Muscle of arm (tissue), 1 donor: ENCODE measurements at regions not wholly inside any gene's neighbourhood (a gene's known extent, or its start where the extent isn't known, plus 50 kb on each side); places are given as distances from the start of the nearest gene placed in this dataset.
A peak's percentile ranks its signal among the peaks of the same experiment; 100 is the strongest.

Experiments used
- DNase-seq: peaks from one replicate; pipeline ENCODE4 v3.0.0-alpha.2; 2013

DNA sequence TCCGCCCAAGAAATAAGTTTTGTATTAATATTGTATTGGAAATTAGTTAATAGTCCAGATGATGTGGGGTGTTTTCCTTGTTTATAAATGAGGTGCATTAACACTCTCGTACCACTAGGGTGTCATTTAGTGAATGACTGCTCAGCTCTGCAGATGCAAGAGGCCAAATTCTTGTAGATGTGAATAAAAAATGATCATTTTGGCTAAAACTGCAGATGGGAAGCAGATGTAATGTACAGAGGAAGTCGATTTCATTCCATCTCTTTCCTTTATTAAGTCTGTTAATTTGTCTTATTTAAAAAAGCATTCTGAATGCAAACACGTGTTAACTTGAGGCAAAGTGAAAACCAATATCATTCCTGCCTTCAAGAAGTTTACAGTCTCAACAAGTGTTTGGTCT lies 108.1 kb downstream of the DHX15 start:
- peak; percentile 23 for DNase-seq

DNA sequence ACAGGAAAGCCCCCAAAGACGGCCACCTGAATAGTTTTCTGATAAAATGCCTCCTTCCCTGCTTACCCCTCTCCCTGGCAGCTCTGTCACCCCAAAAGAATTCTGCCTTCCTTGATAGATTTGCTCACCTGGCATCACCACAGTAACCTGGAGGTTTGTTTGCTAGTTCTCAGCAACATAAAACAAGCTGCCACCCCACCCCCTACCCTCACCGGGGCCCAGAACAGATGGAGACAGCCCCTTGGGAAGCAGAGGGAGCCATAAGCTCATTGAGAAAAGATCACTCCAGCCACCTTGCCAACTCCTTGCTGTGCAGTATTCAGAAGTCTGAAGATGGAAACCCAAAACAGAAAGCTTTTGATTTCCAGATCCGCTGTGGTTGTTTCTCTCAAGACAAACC lies 108.6 kb downstream of the DHX15 start:
- no peak for DNase-seq

DNA sequence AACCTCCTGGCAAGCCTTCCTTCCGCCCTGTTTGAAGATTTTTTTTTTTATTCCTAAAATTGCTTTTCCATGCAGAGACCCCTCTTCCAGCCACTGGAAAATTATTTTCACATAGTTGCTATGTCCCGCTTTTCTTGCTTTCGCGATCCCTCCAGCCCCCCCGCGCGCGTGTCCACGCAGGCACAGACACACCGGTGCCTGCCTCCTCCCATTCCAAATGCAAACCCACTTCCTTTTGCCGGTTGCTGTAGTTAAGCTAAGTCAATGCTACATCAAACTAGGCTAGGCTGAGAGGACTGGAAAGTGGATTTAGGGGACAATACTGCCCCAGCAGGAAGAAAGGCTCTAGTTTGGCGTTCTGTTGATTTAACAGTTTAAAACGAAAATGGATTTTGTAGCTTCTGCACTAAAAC lies 111.0 kb downstream of the DHX15 start:
- DNase-seq, result peak; percentile 54

DNA sequence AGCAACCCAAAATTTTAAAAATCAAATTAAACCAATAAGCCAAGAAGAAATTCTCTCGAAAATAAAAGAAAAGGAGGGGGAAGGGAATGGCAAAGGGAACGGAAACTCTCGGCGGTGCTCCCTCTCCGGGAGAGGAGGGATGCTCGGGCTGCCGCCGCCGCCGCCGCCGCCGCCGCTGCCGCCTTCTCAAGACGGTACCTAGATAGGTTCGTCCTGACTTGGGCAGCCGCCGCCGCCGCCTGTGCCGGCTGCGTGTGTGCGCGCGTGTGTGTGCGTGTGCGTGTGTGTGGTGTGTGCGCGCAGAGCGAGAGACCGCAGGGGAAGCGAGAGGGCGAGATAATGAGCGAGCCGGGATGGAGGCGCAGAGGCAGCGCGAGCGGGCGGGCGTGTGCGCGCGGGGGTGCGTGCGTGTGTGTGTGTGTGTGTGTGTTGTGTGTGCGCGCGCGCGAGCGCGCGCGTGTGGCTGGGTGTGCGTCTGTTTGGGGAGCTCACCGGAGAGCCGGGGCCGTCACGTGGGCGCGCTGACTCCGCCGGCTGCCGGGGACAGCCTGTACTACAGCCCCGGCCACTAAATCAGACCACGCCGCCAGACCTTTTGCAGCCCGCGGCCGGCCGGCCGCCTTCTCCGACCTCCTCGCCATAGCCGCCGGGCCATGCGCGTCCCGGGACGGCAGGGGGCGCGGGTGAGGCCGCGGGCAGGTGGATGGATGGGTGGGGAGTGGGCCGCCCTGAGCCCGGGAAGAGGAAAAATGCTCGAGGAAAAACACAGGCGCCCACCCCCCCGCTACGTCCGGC lies 111.6 kb downstream of the DHX15 start:
- DNase-seq, result peak; percentile 86

DNA sequence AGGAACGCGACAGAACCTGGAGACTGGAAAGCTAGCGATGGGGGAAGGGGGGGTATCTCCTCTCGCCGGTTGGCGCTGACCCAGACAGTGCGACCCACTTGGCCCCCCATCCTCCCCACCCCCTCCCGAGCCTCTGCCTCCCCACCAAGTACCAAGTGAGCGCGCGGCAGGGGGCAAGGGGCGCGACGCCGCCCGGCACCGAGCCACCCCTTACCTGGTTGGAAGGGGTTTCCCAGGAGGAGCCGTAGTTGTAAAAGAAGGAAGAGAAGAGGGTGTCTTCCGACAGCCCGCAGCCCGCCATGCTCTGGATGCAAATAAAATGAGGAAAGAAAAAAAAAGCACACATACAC lies 112.2 kb downstream of the DHX15 start:
- peak; percentile 16 for DNase-seq

DNA sequence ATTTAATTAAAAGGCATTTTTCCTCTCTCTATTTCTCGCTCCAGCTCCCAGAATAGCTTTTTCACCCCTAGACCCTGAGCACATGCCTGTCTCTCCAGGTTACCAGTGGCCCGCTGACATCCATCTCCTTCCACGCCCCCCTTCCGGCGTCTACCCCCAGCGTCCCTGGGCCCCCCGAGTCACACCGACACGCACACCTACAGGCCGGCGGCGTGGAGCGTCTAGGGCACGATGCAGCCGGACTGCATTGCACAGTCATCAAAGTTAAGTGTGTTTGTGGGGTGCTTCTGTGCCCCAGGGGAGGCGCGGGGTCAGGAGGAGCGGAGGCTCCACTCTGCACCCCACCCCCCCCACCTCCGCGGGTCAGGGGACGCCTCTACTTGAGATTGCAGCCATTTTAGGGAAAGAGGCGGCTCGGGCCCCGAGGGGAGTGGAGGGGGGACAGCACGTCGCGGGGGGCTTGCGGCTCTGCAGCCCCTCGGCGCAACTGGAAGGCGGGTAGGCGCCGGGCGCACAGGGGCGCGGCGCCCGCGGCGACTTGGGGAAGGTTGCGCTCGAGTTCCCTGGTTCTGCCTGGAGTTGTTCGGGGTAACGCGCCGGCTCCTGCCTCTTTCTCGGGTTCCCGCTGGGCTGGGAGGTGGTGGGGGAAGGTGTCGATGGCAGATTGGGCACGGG lies 112.7 kb downstream of the DHX15 start:
- peak; percentile 20 for DNase-seq

DNA sequence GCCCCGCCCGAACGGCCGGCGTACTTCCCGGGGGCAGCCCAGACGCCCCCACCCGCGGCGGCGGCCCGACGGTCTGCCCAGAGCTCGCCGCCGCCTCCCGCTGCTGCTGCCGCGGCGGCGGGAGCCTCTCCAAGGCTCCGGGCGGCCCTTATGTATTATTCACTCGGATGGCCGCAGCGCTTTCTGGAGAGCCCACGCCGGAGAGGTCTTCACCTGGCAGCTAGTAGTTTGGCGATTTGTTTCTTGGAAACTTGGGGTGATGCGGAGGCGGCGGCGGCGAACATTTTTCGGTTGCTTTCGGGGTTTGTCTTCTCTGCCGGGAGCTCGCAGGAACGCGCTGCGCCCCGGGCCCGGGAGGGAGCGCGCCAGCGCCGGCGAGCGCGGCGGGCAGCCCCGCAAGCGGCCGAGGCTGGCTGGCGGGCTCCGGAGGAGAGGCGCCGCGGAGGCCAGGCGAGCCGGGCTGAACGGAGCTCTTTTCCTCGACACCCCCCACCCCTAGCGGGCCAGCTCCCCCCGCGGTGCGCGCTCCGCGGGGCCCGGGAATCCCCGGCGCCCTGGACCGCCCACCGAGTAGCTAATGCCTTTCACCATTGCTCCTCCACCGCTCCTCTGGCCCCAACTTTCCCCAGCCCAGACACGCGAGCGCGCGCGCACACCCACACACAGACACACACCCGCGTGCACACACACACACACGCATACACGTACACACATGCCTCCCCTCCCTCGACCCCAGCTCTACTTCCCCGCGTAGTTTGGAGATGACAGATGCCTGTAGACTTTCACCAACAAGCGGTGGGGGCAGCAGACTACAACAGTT lies 113.5 kb downstream of the DHX15 start:
- peak; percentile 55 for DNase-seq

DNA sequence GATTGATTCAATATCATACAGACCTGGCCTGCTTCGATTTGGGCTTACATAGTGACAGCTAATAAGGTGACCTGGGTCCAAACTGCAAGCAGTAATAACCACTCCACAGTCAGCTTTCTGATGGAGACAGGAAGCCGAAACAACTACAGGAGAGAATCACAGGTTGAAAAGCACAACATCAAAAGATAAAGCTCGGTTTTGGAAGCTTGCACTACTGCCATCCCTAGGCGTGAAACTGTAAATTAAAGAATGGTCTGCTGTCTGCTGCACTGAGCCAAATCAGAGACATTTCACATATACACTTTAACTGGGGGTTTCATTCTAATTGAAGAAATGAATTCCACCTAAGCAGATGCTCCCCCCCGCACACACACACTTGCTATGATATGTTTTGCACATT lies 116.3 kb downstream of the DHX15 start:
- no peak for DNase-seq

DNA sequence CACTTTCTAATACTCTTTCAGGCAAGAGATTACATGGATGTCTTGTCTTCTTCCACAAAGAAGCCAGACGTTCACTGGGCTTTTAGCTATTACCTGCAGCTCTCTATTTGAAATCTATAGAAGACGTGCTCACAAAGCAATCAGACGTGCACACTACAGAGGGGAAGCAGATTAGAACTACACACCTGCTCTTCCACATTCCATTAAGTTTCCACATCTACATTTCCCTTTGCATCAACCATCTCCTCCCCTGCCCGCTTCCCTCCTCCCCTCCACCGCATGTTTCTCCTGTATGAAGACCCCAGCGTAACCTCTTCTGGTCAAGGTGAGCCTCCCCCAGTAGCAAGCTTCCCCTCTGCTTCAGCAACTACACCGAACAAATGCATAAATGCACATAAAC lies 119.8 kb downstream of the DHX15 start:
- no peak for DNase-seq

DNA sequence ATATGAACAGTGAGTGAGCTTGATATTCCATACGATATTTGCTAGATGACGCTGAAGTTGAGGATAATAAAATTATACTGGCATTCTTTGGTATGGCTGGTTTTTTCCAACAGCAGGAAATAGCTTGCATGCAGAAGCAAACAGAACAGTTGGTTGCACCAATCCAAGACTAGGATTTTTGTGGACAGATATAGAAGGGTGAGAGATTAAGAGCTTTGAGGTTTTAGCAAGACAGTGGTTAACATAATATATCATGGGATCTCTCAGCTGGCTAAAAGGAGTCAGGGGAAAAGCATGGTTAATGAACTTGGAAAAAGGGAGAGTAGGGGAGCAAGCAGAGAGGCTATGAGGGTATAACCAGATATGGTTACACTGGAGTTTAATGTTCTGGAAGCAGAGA lies 127.9 kb downstream of the DHX15 start:
- no peak for DNase-seq

DNA sequence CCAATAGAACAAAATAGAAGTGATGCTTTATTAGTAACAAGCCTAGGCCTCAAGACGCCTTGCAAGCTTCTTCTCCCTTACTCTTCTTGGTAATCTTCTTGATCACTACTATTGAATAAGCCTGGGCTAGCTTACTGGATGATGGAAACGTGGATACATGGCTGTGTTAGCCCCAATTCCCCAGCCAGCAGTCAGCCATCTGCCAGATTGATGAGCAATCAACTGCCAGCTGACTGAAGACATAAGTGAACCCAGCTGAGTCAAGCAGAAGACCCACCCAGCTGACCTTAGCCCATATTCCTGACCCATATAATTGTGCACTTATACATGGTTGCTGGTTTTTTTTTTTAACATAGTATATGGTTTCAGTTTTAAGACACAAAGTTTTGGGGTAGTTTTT lies 130.4 kb downstream of the DHX15 start:
- DNase-seq, result no peak

DNA sequence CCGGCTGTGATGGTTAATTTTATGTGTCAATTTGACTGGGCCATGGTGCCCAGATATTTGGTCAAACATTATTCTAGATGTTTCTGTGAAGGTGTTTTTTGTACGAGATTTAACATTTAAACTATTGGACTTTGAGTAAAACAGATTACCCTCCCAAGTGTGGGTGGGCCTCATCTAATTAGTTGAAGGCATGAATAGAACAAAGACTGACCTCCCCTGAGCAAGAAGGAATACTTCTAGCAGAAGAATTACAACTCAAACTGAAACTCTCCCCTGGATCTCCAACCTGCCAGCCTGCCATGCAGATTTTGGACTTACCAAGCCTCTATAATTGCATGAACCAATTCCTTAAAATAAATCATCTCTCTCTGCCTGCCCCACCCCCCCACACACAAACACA lies 132.5 kb downstream of the DHX15 start:
- DNase-seq, result no peak

DNA sequence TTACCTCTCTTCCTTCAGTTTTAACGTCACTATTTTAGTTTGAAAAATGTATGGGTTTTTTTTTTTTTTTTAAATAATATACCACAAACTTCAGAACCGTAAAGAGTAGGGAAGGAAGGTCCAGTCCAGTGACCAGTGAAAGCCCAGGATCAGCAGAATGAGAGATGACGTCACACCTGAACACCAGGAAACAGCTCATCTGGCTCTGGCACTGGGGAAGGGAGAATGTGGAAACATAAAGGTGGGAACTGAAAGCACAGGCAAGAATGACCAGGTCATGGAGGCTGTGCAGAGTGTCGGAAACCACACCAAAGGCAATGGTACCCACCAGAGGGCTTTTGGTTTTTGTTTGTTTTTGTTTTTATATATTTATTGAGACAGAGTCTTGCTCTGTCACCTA lies 141.2 kb downstream of the DHX15 start:
- DNase-seq, result no peak

DNA sequence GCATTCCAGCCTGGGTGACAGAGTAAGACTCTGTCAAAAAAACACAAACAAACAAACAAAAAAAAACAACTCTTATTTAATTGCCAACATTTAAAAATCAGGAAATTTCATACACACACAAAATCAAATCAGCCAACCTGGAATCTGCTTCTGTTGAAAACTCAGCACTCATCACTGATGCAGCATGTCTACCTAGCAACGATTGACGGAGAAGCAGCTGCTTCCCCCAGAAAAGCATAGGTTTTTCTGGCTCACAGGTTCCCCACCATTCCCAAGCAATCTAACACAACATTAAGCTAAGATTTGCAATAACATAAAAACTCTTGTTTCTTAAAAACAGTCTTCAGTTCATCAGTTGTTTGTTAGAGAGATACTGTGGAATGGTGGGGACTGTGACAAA lies 143.6 kb downstream of the DHX15 start:
- DNase-seq, result no peak

DNA sequence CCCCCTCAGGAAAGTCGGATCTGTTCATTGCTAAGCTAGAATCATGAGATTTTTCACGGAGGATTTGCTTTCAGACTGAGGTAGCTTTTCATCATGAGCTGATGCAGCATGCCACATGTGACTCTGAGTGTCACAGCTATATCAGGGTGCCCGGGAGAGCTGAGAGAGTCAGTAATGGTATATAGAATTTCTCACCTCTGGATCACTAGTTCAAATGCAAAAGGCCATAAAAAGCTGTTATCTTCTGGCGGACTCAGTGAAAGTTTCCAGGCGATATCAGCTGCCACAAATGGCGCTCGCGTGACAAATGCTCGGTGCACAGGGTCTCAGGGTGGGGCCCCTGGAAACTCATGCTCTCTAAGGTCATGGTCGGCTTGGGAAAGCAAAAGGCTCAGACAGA lies 150.1 kb downstream of the DHX15 start:
- no peak for DNase-seq

DNA sequence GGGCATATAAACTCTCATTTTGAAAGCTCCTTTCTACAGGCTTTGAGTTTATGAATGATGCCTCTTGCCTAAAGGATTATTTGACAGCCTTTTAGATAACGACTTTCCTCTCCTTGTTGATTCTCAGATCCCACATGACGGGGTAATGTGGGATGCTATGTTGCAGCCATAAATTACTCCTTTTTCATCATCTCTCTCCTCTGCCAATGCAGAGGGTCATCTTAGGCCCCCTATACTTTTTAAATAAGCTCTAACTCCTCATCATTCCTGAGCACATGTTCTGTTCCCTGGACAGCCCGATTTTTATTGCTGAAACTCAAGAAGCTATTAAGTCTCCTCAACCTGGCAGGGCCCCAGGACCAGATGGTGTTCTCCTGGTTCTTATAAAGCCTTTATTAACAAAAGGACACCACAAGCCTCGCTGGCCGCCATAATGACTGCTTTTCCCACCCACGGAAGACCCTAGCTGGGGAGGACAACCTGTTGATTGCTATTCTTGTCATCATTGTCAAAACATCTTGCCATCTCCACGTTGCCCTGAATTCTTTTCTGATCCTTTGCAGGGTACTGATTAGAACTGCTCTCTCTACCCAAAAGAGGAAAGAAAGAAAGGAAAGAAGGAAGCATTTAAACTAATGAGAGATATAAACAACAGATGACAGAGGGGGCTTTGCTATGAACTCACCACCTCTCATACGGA lies 150.7 kb downstream of the DHX15 start:
- DNase-seq, result peak; percentile 43

DNA sequence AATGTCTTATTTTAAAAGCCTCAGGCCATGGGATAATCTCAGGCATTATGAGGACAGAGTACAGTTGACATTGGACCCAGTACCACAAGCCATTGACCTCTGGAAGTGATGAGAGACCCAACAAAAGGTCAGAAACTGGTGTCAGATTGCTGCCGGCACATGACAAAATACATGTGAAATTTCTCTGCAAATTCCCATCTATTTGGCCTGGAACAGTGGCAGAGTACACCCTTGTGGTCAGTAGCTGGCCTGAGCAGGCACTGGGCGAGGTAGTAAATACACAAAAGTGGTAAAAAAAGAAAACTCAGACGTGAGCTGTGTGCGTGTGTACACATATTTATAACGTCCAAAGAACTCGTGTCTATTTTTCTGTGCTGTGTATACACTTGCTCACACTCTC lies 155.5 kb downstream of the DHX15 start:
- DNase-seq, result no peak

DNA sequence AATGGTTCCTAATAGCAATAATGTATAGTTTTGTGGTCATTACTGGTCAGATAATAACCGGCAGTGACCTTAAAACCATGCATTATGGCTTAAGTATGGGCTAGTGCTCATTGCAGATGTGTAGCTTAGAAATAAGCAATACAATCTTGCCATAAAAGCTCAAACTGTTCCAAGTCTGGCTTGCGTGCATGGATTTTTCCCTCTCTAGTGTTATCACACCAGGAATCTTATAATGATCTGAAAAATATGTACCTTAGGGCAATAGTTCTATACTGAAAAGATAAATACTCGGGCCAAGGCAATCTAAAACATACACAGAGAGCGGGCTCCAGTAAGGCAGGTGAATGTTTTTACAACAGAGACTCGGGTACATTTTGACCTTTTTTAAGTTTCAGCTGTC lies 157.8 kb downstream of the DHX15 start:
- no peak for DNase-seq

DNA sequence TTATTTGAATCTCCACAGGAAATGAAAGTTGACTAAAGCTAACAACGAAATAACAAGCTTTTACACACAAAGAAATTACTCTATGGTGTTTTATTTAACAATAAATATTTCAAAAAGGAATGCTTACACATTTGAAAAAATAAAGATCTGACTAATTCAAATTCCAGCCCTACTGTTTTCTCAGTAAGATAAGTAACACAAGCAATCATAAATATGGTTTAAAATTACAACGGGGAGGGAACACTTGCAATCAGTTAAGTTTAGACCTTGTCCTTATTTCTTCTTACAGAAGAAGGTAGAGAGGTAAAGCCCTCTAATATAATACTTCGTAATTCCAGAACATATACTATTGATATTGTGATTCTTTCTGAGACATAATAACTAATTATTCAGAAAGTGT lies 158.5 kb downstream of the DHX15 start:
- DNase-seq, result no peak

DNA sequence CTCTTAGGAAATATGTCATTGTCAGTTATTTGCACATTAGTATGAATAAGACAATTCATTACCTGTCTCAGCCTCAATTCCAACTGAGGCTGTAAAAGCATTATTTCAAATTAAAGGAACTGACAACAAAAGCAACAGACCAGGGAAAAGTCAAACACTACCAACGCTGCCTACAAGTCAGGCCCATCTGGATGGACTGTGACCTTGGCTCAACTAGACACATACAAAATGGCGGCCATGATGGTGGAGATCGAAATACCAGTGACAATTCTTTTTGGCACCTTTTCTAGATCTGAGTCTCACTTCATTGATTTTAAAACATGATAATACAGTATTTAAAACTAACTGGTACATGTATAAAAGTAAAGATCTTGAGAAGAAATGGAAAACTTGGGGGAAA lies 160.7 kb downstream of the DHX15 start:
- no peak for DNase-seq

DNA sequence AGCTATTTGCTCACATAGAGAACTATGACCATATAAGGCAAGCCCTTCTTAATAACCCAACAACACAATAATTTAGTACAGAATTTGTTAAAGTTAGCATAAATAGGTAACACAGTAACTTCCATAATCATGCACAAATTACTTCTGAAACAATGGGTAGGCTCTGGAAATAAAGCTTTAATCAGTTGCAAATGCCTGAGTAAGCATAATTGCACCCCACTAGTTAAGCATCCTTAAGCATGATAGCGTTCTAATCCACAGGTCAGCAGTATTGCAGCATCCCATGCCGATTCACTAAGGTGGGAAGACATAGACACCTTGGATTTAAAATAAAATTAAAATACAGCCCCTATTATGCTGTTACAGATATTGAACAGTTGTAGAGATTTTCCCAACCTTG lies 161.7 kb downstream of the DHX15 start:
- no peak for DNase-seq
